SK-N-MC (cell line): ENCODE measurements at regions not wholly inside any gene's neighbourhood (a gene's known extent, or its start where the extent isn't known, plus 50 kb on each side); places are given as distances from the start of the nearest gene placed in this dataset.

Experiments
- EZH2 ChIP-seq: fragments of 200-600 bp; sonication (generic); IDR thresholded peaks from one replicate; pipeline ENCODE4 v1.6.1; 2017; ENCODE audit warnings: antibody characterized with exemption
- FOXP2 ChIP-seq: optimal IDR thresholded peaks from 2 replicates; pipeline ENCODE3; 2011; ENCODE audit warnings: mild to moderate bottlenecking, moderate library complexity; ENCODE audit not compliant: insufficient read depth; ENCODE audit errors: extremely low read length, control extremely low read depth
- POLR2AphosphoS5 ChIP-seq: IDR thresholded peaks from 2 replicates; pipeline ENCODE4 v1.6.1; 2012; ENCODE audit warnings: mild to moderate bottlenecking, low read depth, low read length, borderline replicate concordance

GRCh38 chr7:153170287-153170686 is 410.7 kb downstream of the ACTR3B start:
- TF ChIP-seq EZH2 (no peak), POLR2AphosphoS5 (no peak), FOXP2 (no peak)
